Aorta (tissue), 5 donors: ENCODE measurements at regions not wholly inside any gene's neighbourhood (a gene's known extent, or its start where the extent isn't known, plus 50 kb on each side); places are given as distances from the start of the nearest gene placed in this dataset.
A peak's percentile ranks its signal among the peaks of the same experiment; 100 is the strongest.
"Not testable (repeated sequence)": the region's sequence is repeated elsewhere in the genome, so short reads cannot be mapped to it uniquely, and the experiment has no call there.

Experiments
- ATAC-seq: fragments of 200-7000 bp; cut with Tn5 transposase; one replicate; pipeline ENCODE4 v1.9.1; 2022; ENCODE audit warnings: moderate library complexity; ENCODE audit not compliant: low FRiP score
- DNase-seq, 2 donors: peaks; one replicate each; pipeline ENCODE4 v3.0.0-alpha.2; 2020
- H3K27ac ChIP-seq, 2 donors: one replicate each; pipeline ENCODE4 v1.5.1; 2013; ENCODE audit warnings: low read length in 2 of 2, mild to moderate bottlenecking in 2 of 2, moderate library complexity in 2 of 2, control low read depth in 1 of 2, inconsistent platforms in 1 of 2, low read depth in 1 of 2
- H3K27me3 ChIP-seq, 2 donors: one replicate each; pipeline ENCODE4 v1.6.1; 2013; ENCODE audit warnings: control low read depth in 1 of 2, low read length in 1 of 2, mild to moderate bottlenecking in 1 of 2, moderate library complexity in 1 of 2; ENCODE audit not compliant: insufficient read depth in 2 of 2, control insufficient read depth in 1 of 2
- H3K36me3 ChIP-seq, 2 donors: one replicate each; pipeline ENCODE4 v1.6.1; 2013; ENCODE audit warnings: control low read depth in 1 of 2, low read length in 1 of 2, mild to moderate bottlenecking in 1 of 2; ENCODE audit not compliant: insufficient read depth in 2 of 2, control insufficient read depth in 1 of 2
- H3K4me1 ChIP-seq, 2 donors: one replicate each; pipeline ENCODE4 v1.6.1; 2013; ENCODE audit warnings: low read length in 2 of 2, control low read depth in 1 of 2, mild to moderate bottlenecking in 1 of 2, moderate library complexity in 1 of 2; ENCODE audit not compliant: insufficient read depth in 2 of 2, control insufficient read depth in 1 of 2
- H3K4me3 ChIP-seq, 2 donors: one replicate each; pipeline ENCODE4 v1.5.1; 2013; ENCODE audit warnings: low read length in 2 of 2, control low read depth in 1 of 2, mild to moderate bottlenecking in 1 of 2
- H3K9me3 ChIP-seq: one replicate; pipeline ENCODE4 v1.6.1; 2013; ENCODE audit warnings: mild to moderate bottlenecking, low read length; ENCODE audit not compliant: control insufficient read depth
- WGBS, 2 donors: extraction: QIAGEN DNeasy Blood & Tissue Kit; methylation state at CpG; one replicate each; pipeline ENCODE4 v1.1.7; 2013; 5-methylcytosine and 5-hydroxymethylcytosine counted together
- intact Hi-C, 2 donors: fragments of 100-400 bp; cut with DNase I; formaldehyde crosslinking; loops; one replicate each; pipeline versions ENCODE4 v1.14.2 to v1.15.0; 2022
- donor health status: healthy with polysubstance abuse.
- donor health status: Bipolar disorder and iron deficiency.
- donor health status: DM: no; HTN: no; CAD: no.
- donor health status: DM: no; HTN: no; CAD: no.
- donor health status: DM: yes; HTN: yes; CAD: no.

- WGBS, 2 donors = 85 to 87% methylated on average over 2 of the region's 2 CpGs
- DNase-seq = no peak
These were observed 889.0 kb upstream of the ADGRL4 start for GRCh38 chr1:79895573-79895972.

GRCh38 chr1:79894129-79894528 lies 887.6 kb upstream of the ADGRL4 start:
- DNase-seq, intact Hi-C loops, ATAC-seq, H3K27me3 ChIP-seq, H3K4me1 ChIP-seq, H3K9me3 ChIP-seq, H3K4me3 ChIP-seq, H3K36me3 ChIP-seq, H3K27ac ChIP-seq: not testable (repeated sequence)
- 71 to 73% methylated on average over 6 of the region's 6 CpGs for WGBS, 2 donors

More at GRCh38 chr1:79895573-79895972, 889.0 kb upstream of the ADGRL4 start:
- Histone ChIP-seq H3K9me3 (peaks cover 2% of the 10 kb centered on the region), H3K27ac (no peak overlapping the region), H3K4me3 (no peak overlapping the region), H3K27me3 (no peaks in the 10 kb centered on the region), H3K4me1 (no peaks in the 10 kb centered on the region), H3K36me3 (no peaks in the 10 kb centered on the region)
- ATAC-seq = no peak
- intact Hi-C loops = no loop called here

- Histone ChIP-seq H3K4me1 (no peaks in the 10 kb centered on the region), H3K4me3 (no peak overlapping the region), H3K9me3 (no peaks in the 10 kb centered on the region), H3K27me3 (no peaks in the 10 kb centered on the region), H3K27ac (no peak overlapping the region), H3K36me3 (no peaks in the 10 kb centered on the region)
- DNase-seq = no peak
- intact Hi-C loops = no loop called here
- no peak for ATAC-seq
These were observed 880.5 kb upstream of the ADGRL4 start for GRCh38 chr1:79887059-79887458.

GRCh38 chr1:79885101-79885500 lies 878.6 kb upstream of the ADGRL4 start:
- Histone ChIP-seq H3K27me3 (no peaks in the 10 kb centered on the region), H3K9me3 (no peaks in the 10 kb centered on the region), H3K4me3 (no peak overlapping the region), H3K27ac (no peak overlapping the region), H3K4me1 (no peaks in the 10 kb centered on the region), H3K36me3 (no peaks in the 10 kb centered on the region)
- no peak for DNase-seq
- intact Hi-C loops = no loop called here
- ATAC-seq = no peak

GRCh38 chr1:79877086-79877485 lies 870.6 kb upstream of the ADGRL4 start:
- DNase-seq (no peak), ATAC-seq (no peak)
- Histone ChIP-seq H3K4me3 (no peak overlapping the region), H3K27me3 (no peaks in the 10 kb centered on the region), H3K9me3 (no peaks in the 10 kb centered on the region), H3K36me3 (no peaks in the 10 kb centered on the region), H3K27ac (no peak overlapping the region), H3K4me1 (no peaks in the 10 kb centered on the region)
- intact Hi-C loops = no loop called here
- WGBS, 2 donors = 80 to 87% methylated on average over 2 of the region's 2 CpGs

GRCh38 chr1:79875187-79875586 lies 868.7 kb upstream of the ADGRL4 start:
- ATAC-seq (no peak), DNase-seq (no peak)
- Histone ChIP-seq H3K9me3 (no peaks in the 10 kb centered on the region), H3K4me1 (no peaks in the 10 kb centered on the region), H3K27me3 (no peaks in the 10 kb centered on the region), H3K4me3 (no peak overlapping the region), H3K27ac (no peak overlapping the region), H3K36me3 (no peaks in the 10 kb centered on the region)
- 94% methylated on average over 5 of the region's 5 CpGs for WGBS, 2 donors
- intact Hi-C loops = no loop called here

- 85 to 88% methylated on average over 3 of the region's 3 CpGs for WGBS, 2 donors
- no peak overlapping the region for H3K27ac ChIP-seq
- no peaks in the 10 kb centered on the region for H3K27me3 ChIP-seq
- H3K36me3 ChIP-seq = no peaks in the 10 kb centered on the region
- no peak for DNase-seq
- intact Hi-C loops = no loop called here
- no peak overlapping the region for H3K4me3 ChIP-seq
- no peaks in the 10 kb centered on the region for H3K9me3 ChIP-seq
- H3K4me1 ChIP-seq = no peaks in the 10 kb centered on the region
- no peak for ATAC-seq
These were observed 867.8 kb upstream of the ADGRL4 start for GRCh38 chr1:79874289-79874688.

- Histone ChIP-seq H3K9me3 (no peaks in the 10 kb centered on the region), H3K36me3 (no peaks in the 10 kb centered on the region), H3K4me3 (no peak overlapping the region), H3K27me3 (no peaks in the 10 kb centered on the region), H3K27ac (no peak overlapping the region), H3K4me1 (no peaks in the 10 kb centered on the region)
- DNase-seq (no peak), ATAC-seq (peak; percentile 19)
- intact Hi-C loops = no loop called here
- 81 to 86% methylated on average over 8 of the region's 8 CpGs for WGBS, 2 donors
These were observed 852.9 kb upstream of the ADGRL4 start for GRCh38 chr1:79859212-79859948.

GRCh38 chr1:79852004-79852403 lies 845.5 kb upstream of the ADGRL4 start:
- H3K4me3 ChIP-seq = no peak overlapping the region
- intact Hi-C loops = no loop called here
- ATAC-seq (no peak), DNase-seq (no peak)
- no peaks in the 10 kb centered on the region for H3K27me3 ChIP-seq
- no peaks in the 10 kb centered on the region for H3K9me3 ChIP-seq
- H3K4me1 ChIP-seq = no peaks in the 10 kb centered on the region
- H3K36me3 ChIP-seq = no peaks in the 10 kb centered on the region
- WGBS, 2 donors = 85 to 86% methylated on average over 3 of the region's 3 CpGs
- no peak overlapping the region for H3K27ac ChIP-seq
